GM13977 (cell line): ENCODE measurements at regions not wholly inside any gene's neighbourhood (a gene's known extent, or its start where the extent isn't known, plus 50 kb on each side); places are given as distances from the start of the nearest gene placed in this dataset.

Experiments used
- DNase-seq: peaks from one replicate; pipeline ENCODE4 v3.0.0; 2012; ENCODE audit warnings: low spot score
- in situ Hi-C: fragments of 300-500 bp; cut with MboI; formaldehyde crosslinking; loops from one replicate; pipeline ENCODE4 v1.12.0; 2022; ENCODE audit warnings: low sequenced_read_pairs, low pct_unique_long_range_greater_than_20kb, mixed read lengths, inconsistent platforms; ENCODE audit not compliant: unreplicated experiment
- TF ChIP-seq, protein P1 (sequence below): IDR thresholded peaks from 2 replicates; pipeline ENCODE4 v1.5.1; 2012; ENCODE audit warnings: mild to moderate bottlenecking, control low read depth; ENCODE audit not compliant: insufficient read depth; ENCODE audit errors: extremely low read depth, missing control alignments

DNA sequence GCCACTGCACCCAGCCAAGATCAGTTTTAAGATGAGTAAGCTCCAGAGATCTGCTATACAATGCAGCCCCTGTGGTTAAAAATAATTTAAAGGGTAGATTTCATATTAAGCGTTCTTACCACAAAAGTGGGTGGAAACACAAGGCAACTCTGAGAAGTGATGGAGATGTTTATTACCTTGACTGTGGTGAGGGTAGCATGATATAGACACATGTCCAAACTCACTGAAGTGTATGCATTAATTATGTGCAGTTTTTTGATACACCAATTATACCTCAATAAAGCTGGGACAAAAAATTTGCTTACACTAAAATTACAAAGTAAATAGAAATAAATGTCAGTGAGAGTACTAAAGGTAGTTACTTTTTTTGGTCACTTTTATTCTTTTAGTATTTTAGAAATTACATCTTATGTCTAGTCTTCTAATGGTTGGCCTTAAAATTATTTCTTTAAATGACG, 696.5 kb downstream of the UQCRFS1 start:
- TF ChIP-seq, protein P1, sequence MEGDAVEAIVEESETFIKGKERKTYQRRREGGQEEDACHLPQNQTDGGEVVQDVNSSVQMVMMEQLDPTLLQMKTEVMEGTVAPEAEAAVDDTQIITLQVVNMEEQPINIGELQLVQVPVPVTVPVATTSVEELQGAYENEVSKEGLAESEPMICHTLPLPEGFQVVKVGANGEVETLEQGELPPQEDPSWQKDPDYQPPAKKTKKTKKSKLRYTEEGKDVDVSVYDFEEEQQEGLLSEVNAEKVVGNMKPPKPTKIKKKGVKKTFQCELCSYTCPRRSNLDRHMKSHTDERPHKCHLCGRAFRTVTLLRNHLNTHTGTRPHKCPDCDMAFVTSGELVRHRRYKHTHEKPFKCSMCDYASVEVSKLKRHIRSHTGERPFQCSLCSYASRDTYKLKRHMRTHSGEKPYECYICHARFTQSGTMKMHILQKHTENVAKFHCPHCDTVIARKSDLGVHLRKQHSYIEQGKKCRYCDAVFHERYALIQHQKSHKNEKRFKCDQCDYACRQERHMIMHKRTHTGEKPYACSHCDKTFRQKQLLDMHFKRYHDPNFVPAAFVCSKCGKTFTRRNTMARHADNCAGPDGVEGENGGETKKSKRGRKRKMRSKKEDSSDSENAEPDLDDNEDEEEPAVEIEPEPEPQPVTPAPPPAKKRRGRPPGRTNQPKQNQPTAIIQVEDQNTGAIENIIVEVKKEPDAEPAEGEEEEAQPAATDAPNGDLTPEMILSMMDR, result no peak
- no peak for DNase-seq
- in situ Hi-C loops, result no loop called here

DNA sequence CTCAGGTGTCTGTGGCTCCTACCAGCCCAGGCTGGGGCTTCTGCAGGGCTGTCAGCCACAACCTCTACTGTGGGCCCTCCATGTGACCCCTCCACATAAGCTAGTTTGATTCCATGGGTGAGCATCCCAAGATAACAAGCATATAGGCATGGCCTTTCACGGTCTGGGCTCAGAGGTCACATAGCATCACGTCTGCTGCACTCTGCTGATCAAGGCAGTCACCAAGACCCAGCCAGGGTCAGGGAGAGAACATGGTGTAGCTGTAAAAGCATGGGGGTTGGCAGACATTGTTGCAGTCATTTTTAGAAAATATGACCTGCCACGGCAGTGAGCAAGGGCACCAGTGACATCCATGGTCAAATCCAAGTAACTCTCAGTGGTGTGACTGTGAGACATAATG, 698.8 kb downstream of the UQCRFS1 start:
- no peak for DNase-seq
- in situ Hi-C loops, result no loop called here
- TF ChIP-seq, protein P1, result no peak

- DNase-seq, result no peak
- in situ Hi-C loops, result no loop called here
- TF ChIP-seq, protein P1, result no peak
Measured at GRCh38 chr19:28511655-28512054, 701.3 kb downstream of the UQCRFS1 start.

DNA sequence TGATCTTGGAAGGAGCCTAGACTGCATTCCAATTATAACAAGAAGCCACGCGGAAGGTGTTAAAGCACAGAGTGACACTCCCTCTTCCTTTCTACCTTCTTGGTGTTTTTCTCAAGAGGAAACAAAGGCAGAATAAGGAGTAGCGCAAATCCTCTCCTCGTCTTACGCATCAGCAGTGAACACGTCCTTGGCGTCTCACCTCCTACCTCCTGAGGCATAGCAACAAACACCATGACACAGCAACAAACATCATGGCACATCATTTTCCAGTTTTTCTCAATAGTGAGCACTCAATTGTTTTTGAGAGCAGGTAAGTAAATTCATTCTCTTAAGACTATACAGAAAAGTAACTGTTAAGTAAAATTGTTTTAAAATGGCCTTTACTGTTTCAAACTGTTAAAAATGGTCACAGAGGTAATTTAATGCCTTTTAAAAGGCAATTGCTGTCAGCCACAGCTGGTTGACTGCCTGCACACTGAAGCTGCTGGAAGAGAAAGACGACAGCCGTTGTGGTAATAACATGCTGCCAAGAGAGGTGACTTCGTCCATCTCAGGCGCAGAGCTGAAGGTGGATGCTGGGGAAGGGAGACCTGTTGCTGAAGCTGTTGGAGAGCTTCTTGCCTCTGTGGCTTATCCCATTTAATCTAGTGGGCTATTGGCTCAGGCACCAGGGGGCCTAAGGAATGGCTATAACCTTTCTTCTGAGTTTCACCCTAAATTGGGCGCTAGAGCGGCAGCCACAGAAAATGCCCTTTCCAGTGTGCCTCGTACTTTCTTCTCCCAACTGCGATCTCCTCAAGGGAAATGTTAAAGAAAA, 703.7 kb downstream of the UQCRFS1 start:
- no peak for DNase-seq
- in situ Hi-C loops, result no loop called here
- TF ChIP-seq, protein P1, result no peak

GRCh38 chr19:28508666-28509065, 704.3 kb downstream of the UQCRFS1 start:
- in situ Hi-C loops, result no loop called here
- TF ChIP-seq, protein P1, result no peak
- no peak for DNase-seq

DNA sequence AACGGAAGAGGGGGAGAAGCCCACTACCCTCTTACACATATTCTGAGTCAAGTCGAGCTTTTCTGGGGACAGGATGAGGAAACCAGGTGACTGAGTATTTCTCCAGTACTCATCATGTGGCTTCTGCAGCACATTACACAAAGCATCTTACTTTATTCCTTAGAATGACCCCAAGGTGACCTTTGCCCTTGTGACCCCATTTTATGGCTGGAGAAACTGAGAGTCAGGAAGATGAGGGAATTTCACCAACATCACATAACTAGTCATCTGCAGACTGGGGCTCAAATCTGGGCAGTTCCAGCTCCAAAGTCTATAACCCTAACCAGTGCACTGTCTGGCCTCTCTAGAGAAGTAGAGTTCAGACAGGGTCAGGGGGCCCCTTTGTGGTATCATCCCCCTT, 707.0 kb downstream of the UQCRFS1 start:
- DNase-seq, result no peak
- TF ChIP-seq, protein P1, result no peak
- in situ Hi-C loops, result no loop called here
